ENCODE measurements at regions not wholly inside any gene's neighbourhood (a gene's known extent, or its start where the extent isn't known, plus 50 kb on each side); places are given as distances from the start of the nearest gene placed in this dataset.
"Not testable (repeated sequence)": the region's sequence is repeated elsewhere in the genome, so short reads cannot be mapped to it uniquely, and the experiment has no call there.

GRCh38 chr2:3107567-3107966 lies 270.1 kb downstream of the EIPR1 start:
- H3K9me3 ChIP-seq (ENCODE audit: control insufficient read depth in 1 of 2, insufficient read depth in 1 of 2, low read length in 2 of 2): peaks cover 0 to 6% of the 10 kb centered on the region in 2 experiments
- peaks cover 0 to 2% of the 10 kb centered on the region in 2 experiments for H3K27me3 ChIP-seq (ENCODE audit: control insufficient read depth in 1 of 2, insufficient read depth in 2 of 2, low read length in 2 of 2)
- H3K36me3 ChIP-seq (ENCODE audit: insufficient read depth, low read length): no peaks in the 10 kb centered on the region
- TF ChIP-seq, protein P1, sequence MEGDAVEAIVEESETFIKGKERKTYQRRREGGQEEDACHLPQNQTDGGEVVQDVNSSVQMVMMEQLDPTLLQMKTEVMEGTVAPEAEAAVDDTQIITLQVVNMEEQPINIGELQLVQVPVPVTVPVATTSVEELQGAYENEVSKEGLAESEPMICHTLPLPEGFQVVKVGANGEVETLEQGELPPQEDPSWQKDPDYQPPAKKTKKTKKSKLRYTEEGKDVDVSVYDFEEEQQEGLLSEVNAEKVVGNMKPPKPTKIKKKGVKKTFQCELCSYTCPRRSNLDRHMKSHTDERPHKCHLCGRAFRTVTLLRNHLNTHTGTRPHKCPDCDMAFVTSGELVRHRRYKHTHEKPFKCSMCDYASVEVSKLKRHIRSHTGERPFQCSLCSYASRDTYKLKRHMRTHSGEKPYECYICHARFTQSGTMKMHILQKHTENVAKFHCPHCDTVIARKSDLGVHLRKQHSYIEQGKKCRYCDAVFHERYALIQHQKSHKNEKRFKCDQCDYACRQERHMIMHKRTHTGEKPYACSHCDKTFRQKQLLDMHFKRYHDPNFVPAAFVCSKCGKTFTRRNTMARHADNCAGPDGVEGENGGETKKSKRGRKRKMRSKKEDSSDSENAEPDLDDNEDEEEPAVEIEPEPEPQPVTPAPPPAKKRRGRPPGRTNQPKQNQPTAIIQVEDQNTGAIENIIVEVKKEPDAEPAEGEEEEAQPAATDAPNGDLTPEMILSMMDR (IDR thresholded peaks at IDR 0.05): no peak
- H3K4me3 Mint-ChIP-seq: no peak overlapping the region
- CTCF ChIA-PET: no interaction called here
- POLR2A ChIA-PET: no interaction called here
- H3K36me3 Mint-ChIP-seq (ENCODE audit: low read depth): no peaks in the 10 kb centered on the region
- no peak overlapping the region for H3K4me3 ChIP-seq (ENCODE audit: low read length)
- H3K27ac ChIP-seq (ENCODE audit: low read depth in 1 of 2, low read length in 2 of 2): no peak overlapping the region
- no peak overlapping the region for H3K27ac Mint-ChIP-seq
- no peaks in the 10 kb centered on the region for H3K4me1 Mint-ChIP-seq (ENCODE audit: low read depth)
- ATAC-seq (ENCODE audit: poor library complexity) (no peak), DNase-seq (no peak)
- no peaks in the 10 kb centered on the region for H3K27me3 Mint-ChIP-seq
- intact Hi-C loops (cut with DNase I, micrococcal nuclease): no loop called here
- H3K4me1 ChIP-seq (ENCODE audit: insufficient read depth, low read length): no peaks in the 10 kb centered on the region
- H3K9me3 Mint-ChIP-seq: no peaks in the 10 kb centered on the region

- DNase-seq (no peak), ATAC-seq (ENCODE audit: poor library complexity) (no peak)
- no peaks in the 10 kb centered on the region for H3K36me3 Mint-ChIP-seq (ENCODE audit: low read depth)
- H3K4me1 ChIP-seq (ENCODE audit: insufficient read depth, low read length): no peaks in the 10 kb centered on the region
- TF ChIP-seq, protein P1 (IDR thresholded peaks at IDR 0.05): no peak
- no peaks in the 10 kb centered on the region for H3K36me3 ChIP-seq (ENCODE audit: insufficient read depth, low read length)
- H3K27ac Mint-ChIP-seq: no peak overlapping the region
- H3K4me1 Mint-ChIP-seq (ENCODE audit: low read depth): no peaks in the 10 kb centered on the region
- no peaks in the 10 kb centered on the region for H3K27me3 Mint-ChIP-seq
- peaks cover 0 to 2% of the 10 kb centered on the region in 2 experiments for H3K27me3 ChIP-seq (ENCODE audit: control insufficient read depth in 1 of 2, insufficient read depth in 2 of 2, low read length in 2 of 2)
- peaks cover 0 to 6% of the 10 kb centered on the region in 2 experiments for H3K9me3 ChIP-seq (ENCODE audit: control insufficient read depth in 1 of 2, insufficient read depth in 1 of 2, low read length in 2 of 2)
- H3K27ac ChIP-seq (ENCODE audit: low read depth in 1 of 2, low read length in 2 of 2): no peak overlapping the region
- ChIA-PET CTCF (no interaction called here), POLR2A (no interaction called here)
- no peak overlapping the region for H3K4me3 Mint-ChIP-seq
- H3K9me3 Mint-ChIP-seq: no peaks in the 10 kb centered on the region
- H3K4me3 ChIP-seq (ENCODE audit: low read length): no peak overlapping the region
- intact Hi-C loops (cut with DNase I, micrococcal nuclease): no loop called here
Measured at GRCh38 chr2:3105814-3106569, 271.6 kb downstream of the EIPR1 start.

DNA sequence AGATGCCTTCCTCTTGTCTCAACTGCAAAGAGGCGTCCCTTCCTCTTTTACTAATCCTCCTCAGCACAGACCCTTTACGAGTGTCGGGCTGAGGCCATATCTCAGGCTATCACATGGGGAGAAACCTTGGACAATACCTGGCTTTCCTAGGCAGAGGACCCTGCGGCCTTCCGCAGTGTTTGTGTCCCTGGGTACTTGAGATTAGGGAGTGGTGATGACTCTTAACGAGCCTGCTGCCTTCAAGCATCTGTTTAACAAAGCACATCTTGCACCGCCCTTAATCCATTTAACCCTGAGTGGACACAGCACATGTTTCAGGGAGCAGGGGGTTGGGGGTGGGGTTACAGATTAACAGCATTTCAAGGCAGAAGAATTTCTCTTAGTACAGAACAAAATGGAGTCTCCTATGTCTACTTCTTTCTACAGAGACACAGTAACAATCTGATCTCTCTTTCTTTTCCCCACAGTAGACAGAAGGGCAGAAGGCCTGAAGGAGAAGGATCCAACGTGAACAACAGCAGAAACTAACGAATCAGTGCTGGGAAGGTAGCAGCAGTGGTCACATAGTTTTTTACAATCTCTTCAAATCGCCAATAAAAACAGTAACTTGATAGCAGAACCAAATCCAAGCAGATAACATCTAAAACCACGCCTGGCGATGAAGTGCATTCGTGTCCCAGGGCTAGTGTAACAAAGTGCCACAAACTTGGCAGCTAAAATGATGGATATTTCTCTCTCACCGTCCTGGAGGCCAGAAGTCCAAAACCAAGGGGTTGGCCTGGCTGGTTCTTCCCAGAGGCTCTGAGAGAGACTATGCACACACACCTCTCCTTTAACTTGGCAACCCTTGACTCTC lies 272.4 kb downstream of the EIPR1 start:
- H3K27ac ChIP-seq (ENCODE audit: low read depth in 1 of 2, low read length in 2 of 2); intact Hi-C loops (cut with DNase I, micrococcal nuclease); DNase-seq; POLR2A ChIA-PET; H3K27ac Mint-ChIP-seq; H3K36me3 Mint-ChIP-seq (ENCODE audit: low read depth); H3K4me3 Mint-ChIP-seq; ATAC-seq (ENCODE audit: poor library complexity); H3K4me1 ChIP-seq (ENCODE audit: insufficient read depth, low read length); H3K27me3 Mint-ChIP-seq; CTCF ChIA-PET; H3K36me3 ChIP-seq (ENCODE audit: insufficient read depth, low read length); H3K4me3 ChIP-seq (ENCODE audit: low read length); H3K4me1 Mint-ChIP-seq (ENCODE audit: low read depth); H3K27me3 ChIP-seq (ENCODE audit: control insufficient read depth in 1 of 2, insufficient read depth in 2 of 2, low read length in 2 of 2); H3K9me3 ChIP-seq (ENCODE audit: control insufficient read depth in 1 of 2, insufficient read depth in 1 of 2, low read length in 2 of 2); H3K9me3 Mint-ChIP-seq: not testable (repeated sequence)

All from CD4-positive, alpha-beta T cell (primary cell).